K562 (cell line): ENCODE measurements at regions not wholly inside any gene's neighbourhood (a gene's known extent, or its start where the extent isn't known, plus 50 kb on each side); places are given as distances from the start of the nearest gene placed in this dataset.

Experiments used
- ATAC-seq: fragments of 200-7000 bp; cut with Tn5 transposase; 3 replicates; pipeline ENCODE4 v1.9.1; 2020; ENCODE audit warnings: moderate library complexity
- BruUV-seq: library from RNA; stranded (reverse); fragments of 400-500 nt; replicated peaks from 2 replicates; lab custom pipeline; 2021; lab: Mats Ljungman, UMichigan
- CTCF ChIA-PET: fragments of 300-600 bp; formaldehyde crosslinking; extraction: SDS; loops from one replicate; lab custom pipeline; 2021; ENCODE audit warnings: low intra/inter-chr PET ratio; lab: Yijun Ruan, JAX
- POLR2A ChIA-PET: fragments of 300-600, 350-650 bp; sonication (Branson Sonifier 250); formaldehyde crosslinking; extraction: SDS; loops from one replicate; lab custom pipeline; 2021; ENCODE audit warnings: antibody characterized with exemption, inconsistent platforms; lab: Yijun Ruan, JAX
- DNase-seq, 4 experiments: peaks; one replicate each; pipeline versions ENCODE4 v3.0.0 to v3.0.0-alpha.2; 2011 to 2018; ENCODE audit warnings: low spot score in 3 of 4, mixed read lengths in 3 of 4; ENCODE audit errors: extremely low read depth in 1 of 4
- FAIRE-seq: peaks from 2 replicates; lab custom pipeline; 2011; peaks lifted over from hg19 to GRCh38; lab: Jason Lieb, UNC
- H2AFZ ChIP-seq: 2 replicates; pipeline ENCODE4 v1.6.0; 2011; ENCODE audit warnings: low read depth, low read length, control low read depth, inconsistent platforms
- H3K27ac ChIP-seq: fragments of 200-600 bp; 3 replicates; pipeline ENCODE4 v1.8.0; 2011; ENCODE audit warnings: low read depth, mild to moderate bottlenecking, control low read depth, inconsistent platforms, low read length, moderate library complexity, mixed read lengths; ENCODE audit errors: extremely low read depth
- H3K27me3 ChIP-seq, 2 experiments: fragments of 300-600 bp in 1 of 2; 2 replicates in 1 of 2; 3 replicates in 1 of 2; pipeline versions ENCODE4 v1.6.0 to v1.8.0; 2011; ENCODE audit warnings: inconsistent platforms in 2 of 2, low read length in 2 of 2, mild to moderate bottlenecking in 1 of 2, mixed read lengths in 1 of 2, moderate library complexity in 1 of 2; ENCODE audit not compliant: control insufficient read depth in 2 of 2, insufficient read depth in 2 of 2
- H3K36me3 ChIP-seq: fragments of 300-600 bp; 3 replicates; pipeline ENCODE4 v1.8.0; 2011; ENCODE audit warnings: mild to moderate bottlenecking, low read length, inconsistent platforms; ENCODE audit not compliant: control insufficient read depth, insufficient read depth
- H3K4me1 ChIP-seq, 2 experiments: fragments of 200-600 bp in 1 of 2; replicated peaks in 1 of 2; 2 replicates in 1 of 2; 3 replicates in 1 of 2; pipeline versions ENCODE4 v1.5.1 to v1.8.0; 2011; ENCODE audit warnings: inconsistent platforms in 2 of 2, low read length in 2 of 2, mild to moderate bottlenecking in 1 of 2, mixed read lengths in 1 of 2, moderate library complexity in 1 of 2; ENCODE audit not compliant: control insufficient read depth in 2 of 2, insufficient read depth in 2 of 2
- H3K4me2 ChIP-seq: 2 replicates; pipeline ENCODE4 v1.6.1; 2011; ENCODE audit warnings: low read length, control low read depth, inconsistent platforms, mixed read lengths; ENCODE audit not compliant: insufficient read depth
- H3K4me3 ChIP-seq: fragments of 200-600 bp; sonication (generic), shearing (Covaris generic); 2 replicates; pipeline ENCODE4 v1.5.1; 2016; ENCODE audit warnings: control low read depth, inconsistent platforms
- H3K79me2 ChIP-seq: fragments of 200-600 bp; 3 replicates; pipeline ENCODE4 v1.8.0; 2011; ENCODE audit warnings: low read length, inconsistent platforms; ENCODE audit not compliant: control insufficient read depth, insufficient read depth
- H3K9ac ChIP-seq, 2 experiments: 2 replicates each; pipeline versions ENCODE4 v1.6.0 to v1.6.1; 2011; ENCODE audit warnings: low read depth in 2 of 2, low read length in 2 of 2, control low read depth in 1 of 2, inconsistent platforms in 1 of 2, mild to moderate bottlenecking in 1 of 2, mixed read lengths in 1 of 2; ENCODE audit not compliant: insufficient read depth in 1 of 2
- H3K9me1 ChIP-seq: one replicate; pipeline ENCODE4 v1.6.0; 2011; ENCODE audit warnings: inconsistent platforms, mild to moderate bottlenecking, low read length, moderate library complexity; ENCODE audit not compliant: control insufficient read depth, insufficient read depth
- H3K9me3 ChIP-seq: replicated peaks from 2 replicates; pipeline ENCODE4 v1.5.1; 2011; ENCODE audit warnings: low read depth, low read length, inconsistent platforms; ENCODE audit not compliant: control insufficient read depth, insufficient read depth
- H4K20me1 ChIP-seq: replicated peaks from 2 replicates; pipeline ENCODE4 v1.6.1; 2011; ENCODE audit warnings: low read length, inconsistent platforms, mixed read lengths; ENCODE audit not compliant: control insufficient read depth, insufficient read depth
- ETS2 ChIP-seq: IDR thresholded peaks from 2 replicates; pipeline ENCODE4 v1.6.1; 2016; ENCODE audit warnings: borderline replicate concordance, missing genetic modification characterization, mild to moderate bottlenecking, moderate library complexity, missing compliant biosample characterization; ENCODE audit not compliant: poor library complexity, severe bottlenecking
- NFRKB ChIP-seq: fragments of 450-650 bp; IDR thresholded peaks from 2 replicates; pipeline ENCODE4 v1.6.1; 2016; ENCODE audit warnings: low read depth
- in situ Hi-C: fragments of 300-500 bp; cut with MboI; formaldehyde crosslinking; loops from 4 replicates; pipeline ENCODE4 v1.15.0; 2018; ENCODE audit warnings: inconsistent platforms, mixed read lengths
- intact Hi-C: fragments of 100-400 bp; cut with micrococcal nuclease; formaldehyde crosslinking; loops from 2 replicates; pipeline ENCODE4 v1.14.2; 2022
- TF ChIP-seq, protein P1 (sequence below): sonication (generic); formaldehyde crosslinking; IDR thresholded peaks from 2 replicates; pipeline ENCODE4 v1.8.0; 2022; ENCODE audit warnings: mild to moderate bottlenecking, low read depth, missing genetic modification reagents
- TF ChIP-seq, protein P2 (sequence below): fragments of 450-650 bp; formaldehyde crosslinking; IDR thresholded peaks from 2 replicates; pipeline ENCODE4 v1.4.0; 2020; ENCODE audit warnings: mild to moderate bottlenecking, moderate library complexity
- TF ChIP-seq, protein P3 (sequence below), 2 experiments: IDR thresholded peaks in 1 of 2; conservative IDR thresholded peaks in 1 of 2; 2 replicates each; pipeline ENCODE4 v1.6.1; 2016; ENCODE audit warnings: low read depth in 2 of 2, mild to moderate bottlenecking in 1 of 2, missing compliant biosample characterization in 1 of 2, missing genetic modification characterization in 1 of 2, moderate library complexity in 1 of 2

DNA sequence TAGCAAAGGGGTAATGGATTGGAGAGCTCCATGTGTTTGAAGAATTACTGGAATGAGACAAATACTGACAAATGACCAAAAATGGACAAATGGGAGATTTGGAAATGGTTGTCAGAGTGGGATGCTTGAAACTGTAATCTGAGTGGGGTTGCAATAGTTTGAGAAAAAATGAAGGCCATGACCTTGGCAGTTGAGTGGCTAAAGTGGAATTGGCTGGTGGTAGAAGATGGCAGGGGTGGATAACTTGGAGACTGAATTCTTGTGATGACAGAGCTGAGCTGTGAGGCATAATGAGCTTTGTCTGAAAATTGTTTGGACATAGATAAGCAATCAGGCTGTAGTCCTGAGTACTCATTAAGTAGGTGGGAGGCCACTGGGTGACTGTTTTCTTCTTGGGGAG, 222.5 kb upstream of the PRICKLE1 start:
- POLR2A ChIA-PET = interaction anchor here (0.7 kb wide), 1 partner anchor 211 kb away, joined by 3 read pairs; no protein-coding TSS in a partner anchor
- no TSS peak for BruUV-seq
- H3K9me1 ChIP-seq = no peaks in the 10 kb centered on the region
- TF ChIP-seq, protein P1, sequence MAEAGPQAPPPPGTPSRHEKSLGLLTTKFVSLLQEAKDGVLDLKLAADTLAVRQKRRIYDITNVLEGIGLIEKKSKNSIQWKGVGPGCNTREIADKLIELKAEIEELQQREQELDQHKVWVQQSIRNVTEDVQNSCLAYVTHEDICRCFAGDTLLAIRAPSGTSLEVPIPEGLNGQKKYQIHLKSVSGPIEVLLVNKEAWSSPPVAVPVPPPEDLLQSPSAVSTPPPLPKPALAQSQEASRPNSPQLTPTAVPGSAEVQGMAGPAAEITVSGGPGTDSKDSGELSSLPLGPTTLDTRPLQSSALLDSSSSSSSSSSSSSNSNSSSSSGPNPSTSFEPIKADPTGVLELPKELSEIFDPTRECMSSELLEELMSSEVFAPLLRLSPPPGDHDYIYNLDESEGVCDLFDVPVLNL = no peak
- TF ChIP-seq, protein P2, sequence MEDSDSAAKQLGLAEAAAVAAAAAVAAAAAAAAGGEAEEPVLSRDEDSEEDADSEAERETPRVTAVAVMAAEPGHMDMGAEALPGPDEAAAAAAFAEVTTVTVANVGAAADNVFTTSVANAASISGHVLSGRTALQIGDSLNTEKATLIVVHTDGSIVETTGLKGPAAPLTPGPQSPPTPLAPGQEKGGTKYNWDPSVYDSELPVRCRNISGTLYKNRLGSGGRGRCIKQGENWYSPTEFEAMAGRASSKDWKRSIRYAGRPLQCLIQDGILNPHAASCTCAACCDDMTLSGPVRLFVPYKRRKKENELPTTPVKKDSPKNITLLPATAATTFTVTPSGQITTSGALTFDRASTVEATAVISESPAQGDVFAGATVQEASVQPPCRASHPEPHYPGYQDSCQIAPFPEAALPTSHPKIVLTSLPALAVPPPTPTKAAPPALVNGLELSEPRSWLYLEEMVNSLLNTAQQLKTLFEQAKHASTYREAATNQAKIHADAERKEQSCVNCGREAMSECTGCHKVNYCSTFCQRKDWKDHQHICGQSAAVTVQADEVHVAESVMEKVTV = no peak
- TF ChIP-seq ETS2 (tag) (no peak), NFRKB (no peak)
- TF ChIP-seq, protein P3, sequence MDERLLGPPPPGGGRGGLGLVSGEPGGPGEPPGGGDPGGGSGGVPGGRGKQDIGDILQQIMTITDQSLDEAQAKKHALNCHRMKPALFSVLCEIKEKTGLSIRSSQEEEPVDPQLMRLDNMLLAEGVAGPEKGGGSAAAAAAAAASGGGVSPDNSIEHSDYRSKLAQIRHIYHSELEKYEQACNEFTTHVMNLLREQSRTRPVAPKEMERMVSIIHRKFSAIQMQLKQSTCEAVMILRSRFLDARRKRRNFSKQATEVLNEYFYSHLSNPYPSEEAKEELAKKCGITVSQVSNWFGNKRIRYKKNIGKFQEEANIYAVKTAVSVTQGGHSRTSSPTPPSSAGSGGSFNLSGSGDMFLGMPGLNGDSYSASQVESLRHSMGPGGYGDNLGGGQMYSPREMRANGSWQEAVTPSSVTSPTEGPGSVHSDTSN (CRISPR knock-in tag; IDR thresholded peaks at IDR 0.05; ENCODE audit: low read depth) = no peak
- TF ChIP-seq, protein P3 (tag; conservative IDR thresholded peaks at IDR 0.05; ENCODE audit: low read depth) = no peak
- H3K4me2 ChIP-seq = no peak overlapping the region
- H3K4me1 ChIP-seq = no peaks in the 10 kb centered on the region
- no peak overlapping the region for H3K9ac ChIP-seq
- no peaks in the 10 kb centered on the region for H3K9me3 ChIP-seq
- FAIRE-seq = no peak
- no peaks in the 10 kb centered on the region for H3K36me3 ChIP-seq
- no peak overlapping the region for H2AFZ ChIP-seq
- CTCF ChIA-PET = no interaction called here
- no peaks in the 10 kb centered on the region for H4K20me1 ChIP-seq
- in situ Hi-C loops = no loop called here
- no peaks in the 10 kb centered on the region for H3K79me2 ChIP-seq
- H3K4me3 ChIP-seq = no peak overlapping the region
- no peak for ATAC-seq
- H3K27me3 ChIP-seq = no peaks in the 10 kb centered on the region
- intact Hi-C loops = no loop called here
- DNase-seq = no peak
- no peak overlapping the region for H3K27ac ChIP-seq
